H7 (cell line): ENCODE measurements at regions not wholly inside any gene's neighbourhood (a gene's known extent, or its start where the extent isn't known, plus 50 kb on each side); places are given as distances from the start of the nearest gene placed in this dataset.
"Not testable (repeated sequence)": the region's sequence is repeated elsewhere in the genome, so short reads cannot be mapped to it uniquely, and the experiment has no call there.

Experiments used
- DNase-seq: peaks from one replicate; pipeline ENCODE4 v3.0.0; 2012
- H3K27me3 ChIP-seq: 2 replicates; pipeline ENCODE4 v1.6.0; 2011; ENCODE audit warnings: mild to moderate bottlenecking, low read length; ENCODE audit not compliant: control insufficient read depth, insufficient read depth
- H3K36me3 ChIP-seq: replicated peaks from 2 replicates; pipeline ENCODE4 v1.5.1; 2011; ENCODE audit warnings: low read length; ENCODE audit not compliant: control insufficient read depth, insufficient read depth
- H3K4me3 ChIP-seq: 2 replicates; pipeline ENCODE4 v1.5.1; 2011; ENCODE audit warnings: low read depth, mild to moderate bottlenecking, control low read depth, low read length, moderate library complexity; ENCODE audit not compliant: insufficient read depth

DNA sequence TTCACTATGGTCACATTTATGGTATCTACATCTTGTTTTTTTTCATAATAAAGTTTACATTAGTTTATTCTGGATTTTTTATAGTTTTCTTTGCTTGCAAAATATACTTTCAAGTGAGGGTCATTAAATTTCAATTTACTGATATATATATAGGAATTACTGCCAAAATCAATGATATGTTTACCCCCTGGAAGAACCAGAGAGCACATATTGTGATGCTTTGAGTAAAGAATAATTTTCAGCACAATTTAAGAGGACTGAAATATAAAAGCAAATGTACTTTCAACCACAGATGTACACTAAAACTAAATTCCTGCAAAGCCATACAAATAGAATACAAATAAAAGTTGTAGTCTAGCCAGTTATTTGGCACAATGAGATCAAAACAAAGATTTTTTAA lies 242.2 kb upstream of the PCDH18 start:
- Histone ChIP-seq H3K27me3 (no peaks in the 10 kb centered on the region), H3K36me3 (no peaks in the 10 kb centered on the region)
- no peak for DNase-seq

DNA sequence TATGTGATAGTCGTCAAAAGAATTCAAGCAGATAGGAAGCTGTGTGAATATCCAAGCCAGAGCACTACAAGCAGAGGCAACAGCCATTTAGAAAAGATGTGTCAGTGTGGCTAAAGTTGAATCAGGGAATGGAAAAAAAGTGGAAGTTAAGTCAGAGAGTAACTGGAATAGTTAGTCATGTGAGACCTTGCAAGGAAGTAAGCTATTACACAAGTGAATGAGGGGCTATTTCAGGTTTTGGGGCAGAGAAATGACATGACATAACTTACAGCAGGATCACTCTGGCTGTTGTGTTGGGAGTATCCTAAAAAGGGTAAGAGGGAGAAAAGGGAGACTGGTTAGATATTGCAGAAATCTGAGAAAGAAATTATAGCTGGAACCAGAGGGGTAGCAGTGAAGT lies 236.6 kb upstream of the PCDH18 start:
- DNase-seq, result no peak
- no peak overlapping the region for H3K4me3 ChIP-seq
- H3K36me3 ChIP-seq, result no peaks in the 10 kb centered on the region
- no peaks in the 10 kb centered on the region for H3K27me3 ChIP-seq

More for the DNA sequence above, 242.2 kb upstream of the PCDH18 start:
- H3K4me3 ChIP-seq, result no peak overlapping the region

DNA sequence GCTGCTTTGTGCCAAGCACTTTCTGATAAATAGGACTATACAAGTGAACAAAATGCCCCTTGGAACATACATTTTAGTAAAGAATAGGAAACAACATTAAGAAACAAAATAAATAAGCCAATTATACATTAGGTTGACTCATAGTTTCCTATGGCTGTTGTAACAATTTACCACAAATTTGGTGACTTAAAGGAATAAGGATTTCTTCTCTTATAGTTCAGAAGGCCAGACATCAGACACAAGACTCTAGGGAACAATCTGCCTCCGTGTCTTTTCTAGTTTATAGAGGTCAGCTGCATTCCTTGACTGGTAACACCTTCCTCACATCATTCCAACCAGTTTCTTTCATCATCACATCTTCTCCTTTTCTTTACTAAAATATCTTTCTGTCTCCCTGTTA lies 235.9 kb upstream of the PCDH18 start:
- no peak for DNase-seq

DNA sequence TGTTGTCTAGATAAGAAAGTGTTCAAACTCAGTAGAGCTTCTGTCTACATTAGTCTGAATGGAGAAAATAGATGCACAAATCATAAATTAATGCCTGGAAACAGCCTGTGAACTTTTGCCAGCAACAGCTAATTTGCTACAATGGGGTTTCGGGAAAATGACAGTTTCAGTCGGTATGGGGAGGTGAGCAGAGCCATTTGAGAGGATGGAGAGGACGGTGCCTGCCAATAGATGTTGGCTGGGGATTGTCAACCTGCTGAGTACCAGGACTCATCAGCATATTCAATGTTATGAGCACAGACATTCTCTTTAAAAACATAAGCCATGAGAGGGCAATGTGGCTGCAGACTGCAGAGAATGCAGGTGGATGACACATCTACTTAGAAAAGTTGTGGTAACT lies 230.3 kb upstream of the PCDH18 start:
- DNase-seq, result no peak
- Histone ChIP-seq H3K36me3 (no peaks in the 10 kb centered on the region), H3K27me3 (no peaks in the 10 kb centered on the region), H3K4me3 (no peak overlapping the region)

More for the DNA sequence above, 235.9 kb upstream of the PCDH18 start:
- Histone ChIP-seq H3K36me3 (no peaks in the 10 kb centered on the region), H3K4me3 (no peak overlapping the region), H3K27me3 (no peaks in the 10 kb centered on the region)

DNA sequence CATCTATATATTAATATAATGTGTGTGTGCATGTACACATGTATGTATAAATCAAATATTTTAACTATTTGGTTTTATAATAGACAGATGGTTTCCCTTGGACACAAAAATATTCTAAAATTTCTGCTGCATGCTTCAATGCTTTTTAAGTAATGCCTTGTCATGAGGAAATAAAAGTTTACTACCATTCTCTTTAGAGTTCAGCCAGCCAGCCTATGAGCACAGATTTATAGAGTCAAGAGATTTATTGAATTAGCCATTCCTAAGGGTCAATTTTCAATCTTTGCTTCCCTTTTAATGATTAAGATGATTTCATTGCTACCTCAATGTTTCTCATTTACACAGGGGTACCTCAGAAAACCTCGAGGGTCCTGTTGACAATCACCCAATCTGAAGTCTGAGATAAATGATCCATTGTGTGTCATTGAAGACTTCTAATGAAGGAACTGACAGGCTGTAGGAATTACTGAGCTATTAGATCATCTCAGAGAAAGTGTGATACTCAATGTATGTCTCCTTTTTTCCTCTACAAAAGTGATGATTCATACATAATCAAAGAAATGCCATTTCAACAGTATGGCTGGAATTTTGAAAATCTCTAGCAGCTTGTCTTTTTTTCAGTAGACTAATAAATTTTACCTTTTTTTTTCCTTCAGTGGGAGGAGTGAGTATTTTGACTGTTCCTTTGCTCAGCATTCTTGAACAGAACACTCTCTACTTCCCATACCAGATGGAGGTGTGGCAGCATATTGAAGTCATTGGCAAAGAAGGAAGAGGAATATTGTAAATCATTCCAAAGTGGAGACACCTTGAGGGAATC lies 222.6 kb upstream of the PCDH18 start:
- Histone ChIP-seq H3K4me3 (no peak overlapping the region), H3K36me3 (no peaks in the 10 kb centered on the region), H3K27me3 (no peaks in the 10 kb centered on the region)
- DNase-seq, result no peak

DNA sequence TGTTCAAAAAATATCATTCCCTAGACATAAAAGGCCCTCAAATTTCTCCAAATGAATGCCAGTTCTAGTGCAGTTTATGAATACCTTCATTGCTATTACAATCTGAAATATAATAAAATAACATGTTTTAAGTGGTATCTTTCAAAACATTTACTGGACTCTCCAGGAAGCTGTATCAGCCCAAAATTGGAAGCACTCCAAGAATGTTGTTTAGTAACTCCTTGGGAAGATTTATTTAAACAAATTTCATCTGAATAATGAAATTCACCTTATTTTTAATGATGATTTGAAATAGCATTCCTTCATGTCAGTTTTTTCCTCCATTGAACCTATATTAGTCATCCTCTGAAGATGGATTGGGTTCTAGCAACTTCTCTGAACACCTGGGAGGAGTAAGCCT lies 217.2 kb upstream of the PCDH18 start:
- DNase-seq, result no peak
- Histone ChIP-seq H3K36me3 (no peaks in the 10 kb centered on the region), H3K4me3 (no peak overlapping the region), H3K27me3 (no peaks in the 10 kb centered on the region)

DNA sequence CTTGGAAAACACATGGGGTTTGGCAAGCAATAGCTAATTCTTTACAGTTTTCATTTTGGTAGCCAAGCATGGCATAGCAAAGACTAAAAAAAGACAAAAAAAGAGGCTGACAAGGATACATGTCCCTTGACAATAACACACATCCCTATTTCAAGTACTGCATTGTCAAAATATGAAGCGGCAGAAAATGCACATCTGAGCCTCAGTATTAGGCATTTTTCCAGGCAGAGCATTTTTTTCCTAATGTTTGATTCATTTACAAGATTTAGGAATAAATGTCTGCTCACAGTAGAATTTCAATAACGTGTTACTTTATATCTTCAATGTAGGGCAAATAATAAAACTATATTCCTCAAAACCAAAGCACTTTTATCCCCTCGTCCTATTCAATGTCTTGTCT lies 216.3 kb upstream of the PCDH18 start:
- DNase-seq, result no peak
- Histone ChIP-seq H3K36me3 (no peaks in the 10 kb centered on the region), H3K27me3 (no peaks in the 10 kb centered on the region), H3K4me3 (no peak overlapping the region)

DNA sequence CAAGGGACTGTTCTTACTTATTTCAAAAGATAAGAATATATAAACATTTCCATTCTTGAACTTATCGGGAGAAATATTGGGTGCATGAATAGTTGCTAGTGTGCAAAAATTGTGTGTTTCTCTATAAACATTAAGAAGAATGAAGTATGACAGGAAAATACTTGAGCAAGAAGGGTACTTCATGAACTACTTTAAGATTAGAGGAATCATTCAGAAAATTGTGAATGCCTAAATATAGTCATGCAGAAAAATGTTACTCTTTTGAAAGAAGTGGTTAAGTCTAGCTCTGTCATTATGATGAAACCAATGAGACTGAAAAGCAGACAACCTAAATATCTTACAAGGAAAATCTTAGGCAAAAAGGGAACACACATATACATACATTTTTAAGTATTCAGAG lies 207.8 kb upstream of the PCDH18 start:
- no peaks in the 10 kb centered on the region for H3K27me3 ChIP-seq
- no peak for DNase-seq
- H3K36me3 ChIP-seq, result no peaks in the 10 kb centered on the region
- H3K4me3 ChIP-seq, result no peak overlapping the region

DNA sequence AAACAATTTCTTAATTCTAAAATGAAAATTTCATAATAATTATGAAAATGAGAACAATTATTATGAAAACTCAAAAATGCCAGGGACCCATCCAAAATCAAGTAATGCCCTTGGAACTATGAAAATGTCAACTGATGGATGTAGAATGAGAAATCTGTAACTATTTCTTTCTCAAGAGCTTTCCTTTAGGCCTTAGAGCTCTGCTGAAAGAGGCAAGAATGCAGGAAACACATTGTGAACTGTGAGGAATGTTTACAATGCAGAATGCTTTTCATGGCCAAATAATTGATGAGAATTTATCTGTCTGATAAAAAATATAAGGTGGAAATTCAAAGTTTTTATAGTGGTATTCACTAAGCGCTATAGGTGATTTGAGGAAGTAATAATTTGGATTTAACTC lies 207.1 kb upstream of the PCDH18 start:
- H3K4me3 ChIP-seq, result no peak overlapping the region
- H3K27me3 ChIP-seq, result no peaks in the 10 kb centered on the region
- DNase-seq, result no peak
- H3K36me3 ChIP-seq, result no peaks in the 10 kb centered on the region

DNA sequence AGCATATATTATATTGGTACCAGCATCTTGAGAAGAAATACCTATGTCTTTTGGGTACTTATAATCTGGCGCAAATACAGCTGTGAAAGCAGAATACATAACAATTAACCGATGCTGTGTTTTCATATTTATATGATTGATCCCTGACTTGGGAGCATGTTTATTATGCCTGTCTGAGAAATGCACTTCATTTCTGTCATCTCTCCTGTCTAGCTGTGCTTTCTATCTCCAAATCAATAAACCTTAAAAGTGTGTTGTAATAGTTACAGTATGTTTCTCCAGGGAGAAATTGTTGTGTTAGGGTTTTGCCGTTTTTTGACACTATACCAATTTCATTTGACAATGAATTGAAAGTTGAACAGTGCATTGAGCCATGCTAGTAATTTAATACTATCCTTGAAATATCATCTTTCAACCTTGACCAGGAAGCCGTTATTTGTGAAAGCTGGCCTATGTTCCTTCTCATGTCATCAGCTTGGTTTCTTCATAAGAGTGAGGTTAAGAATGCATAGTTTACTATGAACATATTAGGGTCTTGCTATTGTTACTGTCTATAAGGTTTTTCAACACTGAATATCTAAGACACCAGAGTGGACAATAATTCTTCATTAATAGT lies 206.2 kb upstream of the PCDH18 start:
- no peaks in the 10 kb centered on the region for H3K36me3 ChIP-seq

DNA sequence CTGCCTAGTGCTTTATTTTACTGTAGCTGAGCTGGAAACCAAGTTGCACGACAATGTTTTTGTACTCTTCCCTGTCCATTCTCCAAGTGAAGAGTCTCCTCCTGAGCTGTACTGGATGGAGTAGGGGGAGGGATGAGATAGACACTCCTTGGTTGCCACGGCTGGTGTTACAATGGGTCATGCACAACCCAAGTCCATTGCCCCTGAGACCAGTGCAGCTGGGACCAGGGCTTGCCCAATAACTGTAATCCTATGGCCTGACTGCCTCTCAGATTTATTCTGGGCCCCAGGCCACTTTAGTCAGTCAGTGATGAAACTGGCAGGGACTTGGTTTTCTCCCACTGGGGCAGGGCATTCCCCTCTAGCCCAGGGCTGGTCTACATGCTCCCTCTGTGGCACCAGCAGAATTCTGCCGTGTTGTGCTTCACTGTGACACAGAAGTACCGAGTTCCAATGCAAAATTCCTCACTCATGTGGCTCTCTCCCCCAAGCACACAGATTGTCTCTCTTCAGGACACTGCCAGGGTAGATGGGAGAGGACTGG lies 203.3 kb upstream of the PCDH18 start:
- no peak for DNase-seq
- H3K27me3 ChIP-seq, result no peaks in the 10 kb centered on the region
- H3K36me3 ChIP-seq, result no peaks in the 10 kb centered on the region
- H3K4me3 ChIP-seq, result no peak overlapping the region

More for the DNA sequence above, 206.2 kb upstream of the PCDH18 start:
- DNase-seq, result no peak
- no peaks in the 10 kb centered on the region for H3K27me3 ChIP-seq
- no peak overlapping the region for H3K4me3 ChIP-seq

DNA sequence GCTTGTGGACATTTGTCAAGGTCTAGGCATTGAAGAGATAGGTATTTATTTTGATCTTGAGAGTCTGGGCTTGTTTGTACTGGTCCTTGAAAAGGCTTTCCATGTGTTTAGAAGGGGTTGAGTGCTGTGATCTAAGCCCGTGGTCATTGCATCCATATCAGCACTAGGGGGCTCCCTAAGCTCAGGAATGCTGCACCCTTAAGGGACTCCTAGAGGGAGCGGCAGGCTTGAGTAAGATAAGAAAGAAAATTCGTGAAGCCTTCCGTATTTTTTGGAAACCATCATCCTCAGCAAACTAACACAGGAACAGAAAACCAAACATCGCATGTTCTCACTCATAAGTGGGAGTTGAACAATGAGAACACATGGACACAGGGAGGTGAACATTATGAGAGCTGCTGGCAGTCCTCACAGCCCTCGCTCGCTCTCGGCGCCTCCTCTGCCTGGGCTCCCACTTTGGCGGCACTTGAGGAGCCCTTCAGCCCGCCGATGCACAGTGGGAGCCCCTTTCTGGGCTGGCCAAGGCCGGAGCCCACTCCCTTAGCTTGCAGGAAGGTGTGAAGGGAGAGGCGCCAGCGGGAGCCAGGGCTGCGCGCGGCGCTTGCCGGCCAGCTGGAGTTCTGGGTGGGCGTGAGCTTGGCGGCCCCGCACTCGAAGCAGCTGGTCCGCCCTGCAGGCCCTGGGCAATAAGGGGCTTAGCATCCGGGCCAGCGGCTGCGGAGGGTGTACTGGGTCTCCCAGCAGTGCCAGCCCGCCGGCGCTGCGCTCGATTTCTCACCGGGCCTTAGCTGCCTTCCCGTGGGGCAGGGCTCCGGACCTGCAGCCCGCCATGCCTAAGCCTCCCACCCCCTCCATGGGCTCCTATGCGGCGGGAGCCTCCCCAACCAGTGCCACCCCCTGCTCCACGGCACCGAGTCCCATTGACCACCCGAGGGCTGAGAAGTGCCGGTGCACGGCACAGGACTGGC lies 201.2 kb upstream of the PCDH18 start:
- DNase-seq, result peak; percentile 71
- not testable (repeated sequence) for H3K36me3 ChIP-seq, H3K4me3 ChIP-seq, H3K27me3 ChIP-seq

DNA sequence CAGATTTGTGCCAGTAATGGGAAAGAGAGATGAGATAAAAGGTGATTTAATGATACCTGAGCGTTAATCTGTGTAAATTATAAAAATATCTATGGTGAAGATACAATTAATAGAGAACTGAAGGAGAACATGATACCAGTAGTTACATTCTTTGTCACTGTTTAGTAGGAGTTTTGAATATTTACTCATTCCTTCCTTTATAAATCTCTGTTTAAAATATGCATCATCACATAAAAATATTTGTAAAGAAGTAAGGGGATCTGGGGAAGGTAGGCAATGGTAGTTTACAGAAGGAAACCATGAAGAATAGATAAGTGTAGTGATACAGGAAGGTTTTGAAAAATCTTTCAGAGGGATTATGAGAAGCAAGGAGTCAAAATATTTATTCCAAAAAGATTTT lies 190.6 kb upstream of the PCDH18 start:
- H3K27me3 ChIP-seq, result no peaks in the 10 kb centered on the region
- H3K4me3 ChIP-seq, result no peak overlapping the region
- no peaks in the 10 kb centered on the region for H3K36me3 ChIP-seq
- no peak for DNase-seq

DNA sequence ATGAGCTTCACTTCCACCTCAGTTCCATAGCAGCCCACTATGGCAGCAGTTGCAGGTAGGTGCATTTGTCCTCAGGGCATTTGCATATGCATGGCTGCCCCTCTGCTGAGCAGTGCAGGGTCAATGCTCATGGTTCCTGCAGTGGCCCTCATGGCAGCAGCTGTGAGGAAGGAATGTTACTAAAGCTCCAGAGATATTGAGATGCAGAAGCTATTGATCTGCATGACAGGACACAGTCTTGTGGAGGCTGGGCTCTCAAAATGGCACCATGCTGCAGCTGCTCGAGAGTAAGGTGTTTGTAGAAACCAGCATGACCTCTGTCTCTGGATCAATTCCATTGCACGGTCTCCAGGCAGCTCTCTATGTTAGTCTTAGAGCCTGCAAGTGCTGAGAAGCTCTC lies 179.2 kb upstream of the PCDH18 start:
- H3K4me3 ChIP-seq, result no peak overlapping the region
- no peak for DNase-seq
- H3K27me3 ChIP-seq, result no peaks in the 10 kb centered on the region
- H3K36me3 ChIP-seq, result no peaks in the 10 kb centered on the region; the same call in 1 of the 2 replicates
